Skeletal muscle satellite cell (primary cell): ENCODE measurements at regions not wholly inside any gene's neighbourhood (a gene's known extent, or its start where the extent isn't known, plus 50 kb on each side); places are given as distances from the start of the nearest gene placed in this dataset.
A peak's percentile ranks its signal among the peaks of the same experiment; 100 is the strongest.

Source experiments
- H3K27me3 ChIP-seq: 2 replicates; pipeline ENCODE4 v1.7.0; 2013; ENCODE audit warnings: low read length; ENCODE audit not compliant: control insufficient read depth, insufficient read depth
- H3K36me3 ChIP-seq: 2 replicates; pipeline ENCODE4 v1.7.0; 2013; ENCODE audit warnings: mild to moderate bottlenecking, control low read depth, low read length; ENCODE audit not compliant: insufficient read depth
- H3K4me1 ChIP-seq: 2 replicates; pipeline ENCODE4 v1.7.0; 2013; ENCODE audit warnings: low read length; ENCODE audit not compliant: control insufficient read depth, insufficient read depth
- H3K4me2 ChIP-seq: 2 replicates; pipeline ENCODE4 v1.7.0; 2013; ENCODE audit warnings: mild to moderate bottlenecking, low read length
- H3K4me3 ChIP-seq: 2 replicates; pipeline ENCODE4 v1.7.0; 2013; ENCODE audit warnings: low read length
- H3K9ac ChIP-seq: 2 replicates; pipeline ENCODE4 v1.7.0; 2013; ENCODE audit warnings: mild to moderate bottlenecking, low read depth, low read length, moderate library complexity
- H3K9me3 ChIP-seq: replicated peaks from 2 replicates; pipeline ENCODE4 v1.7.0; 2013; ENCODE audit warnings: mild to moderate bottlenecking, control low read depth, low read length

GRCh38 chr1:219279017-219279770 lies 105.5 kb downstream of the LYPLAL1 start:
- Histone ChIP-seq H3K4me3 (no peak overlapping the region), H3K36me3 (no peaks in the 10 kb centered on the region), H3K27me3 (no peaks in the 10 kb centered on the region), H3K4me1 (peaks cover 8% of the 10 kb centered on the region), H3K4me2 (no peak overlapping the region), H3K9ac (no peak overlapping the region), H3K9me3 (no peaks in the 10 kb centered on the region)

- no peak overlapping the region for H3K9ac ChIP-seq
- peaks cover 8% of the 10 kb centered on the region for H3K4me1 ChIP-seq
- no peak overlapping the region for H3K4me3 ChIP-seq
- H3K27me3 ChIP-seq, result no peaks in the 10 kb centered on the region
- H3K9me3 ChIP-seq, result no peaks in the 10 kb centered on the region
- H3K4me2 ChIP-seq, result no peak overlapping the region
- no peaks in the 10 kb centered on the region for H3K36me3 ChIP-seq
These were observed 104.6 kb downstream of the LYPLAL1 start for GRCh38 chr1:219278288-219278687.

- no peak overlapping the region for H3K9ac ChIP-seq
These were observed 103.8 kb downstream of the LYPLAL1 start for GRCh38 chr1:219277304-219278105.

GRCh38 chr1:219276049-219276738 lies 102.5 kb downstream of the LYPLAL1 start:
- peaks cover 18% of the 10 kb centered on the region for H3K4me1 ChIP-seq
- no peaks in the 10 kb centered on the region for H3K36me3 ChIP-seq
- no peak overlapping the region for H3K9ac ChIP-seq
- H3K9me3 ChIP-seq, result no peaks in the 10 kb centered on the region
- no peak overlapping the region for H3K4me2 ChIP-seq
- no peak overlapping the region for H3K4me3 ChIP-seq
- no peaks in the 10 kb centered on the region for H3K27me3 ChIP-seq

More at GRCh38 chr1:219277304-219278105, 103.8 kb downstream of the LYPLAL1 start:
- Histone ChIP-seq H3K4me3 (no peak overlapping the region), H3K27me3 (no peaks in the 10 kb centered on the region), H3K9me3 (no peaks in the 10 kb centered on the region), H3K36me3 (no peaks in the 10 kb centered on the region), H3K4me2 (no peak overlapping the region), H3K4me1 (peaks cover 8% of the 10 kb centered on the region)

- no peaks in the 10 kb centered on the region for H3K9me3 ChIP-seq
- no peak overlapping the region for H3K9ac ChIP-seq
- no peaks in the 10 kb centered on the region for H3K36me3 ChIP-seq
- peaks cover 13% of the 10 kb centered on the region for H3K4me1 ChIP-seq
- no peak overlapping the region for H3K4me3 ChIP-seq
- no peaks in the 10 kb centered on the region for H3K27me3 ChIP-seq
- H3K4me2 ChIP-seq, result no peak overlapping the region
These were observed 99.5 kb downstream of the LYPLAL1 start for GRCh38 chr1:219273088-219273686.

- no peaks in the 10 kb centered on the region for H3K27me3 ChIP-seq
- peak overlapping the region; percentile 14 for H3K9ac ChIP-seq
- H3K4me3 ChIP-seq, result peak overlapping the region; percentile 50
- no peaks in the 10 kb centered on the region for H3K36me3 ChIP-seq
- H3K4me2 ChIP-seq, result peak overlapping the region; percentile 66
- H3K4me1 ChIP-seq, result peaks cover 13% of the 10 kb centered on the region
- H3K9me3 ChIP-seq, result no peaks in the 10 kb centered on the region
These were observed 98.3 kb downstream of the LYPLAL1 start for GRCh38 chr1:219271818-219272535.

- Histone ChIP-seq H3K9me3 (no peaks in the 10 kb centered on the region), H3K27me3 (no peaks in the 10 kb centered on the region), H3K4me2 (no peak overlapping the region), H3K4me1 (peaks cover 16% of the 10 kb centered on the region), H3K9ac (no peak overlapping the region), H3K4me3 (no peak overlapping the region), H3K36me3 (no peaks in the 10 kb centered on the region)
These were observed 95.5 kb downstream of the LYPLAL1 start for GRCh38 chr1:219269171-219269570.

- Histone ChIP-seq H3K4me1 (peaks cover 9% of the 10 kb centered on the region), H3K9ac (no peak overlapping the region), H3K27me3 (no peaks in the 10 kb centered on the region), H3K4me2 (no peak overlapping the region), H3K4me3 (no peak overlapping the region), H3K36me3 (no peaks in the 10 kb centered on the region), H3K9me3 (peaks cover 3% of the 10 kb centered on the region)
These were observed 92.8 kb downstream of the LYPLAL1 start for GRCh38 chr1:219266524-219266923.

- peaks cover 3% of the 10 kb centered on the region for H3K9me3 ChIP-seq
- H3K4me1 ChIP-seq, result peaks cover 3% of the 10 kb centered on the region
- H3K4me2 ChIP-seq, result no peak overlapping the region
These were observed 91.4 kb downstream of the LYPLAL1 start for GRCh38 chr1:219265026-219265515.

GRCh38 chr1:219264561-219264960 lies 90.9 kb downstream of the LYPLAL1 start:
- no peak overlapping the region for H3K4me3 ChIP-seq
- no peaks in the 10 kb centered on the region for H3K27me3 ChIP-seq

More at GRCh38 chr1:219265026-219265515, 91.4 kb downstream of the LYPLAL1 start:
- H3K9ac ChIP-seq, result no peak overlapping the region
- no peak overlapping the region for H3K4me3 ChIP-seq
- H3K36me3 ChIP-seq, result no peaks in the 10 kb centered on the region
- no peaks in the 10 kb centered on the region for H3K27me3 ChIP-seq

More at GRCh38 chr1:219264561-219264960, 90.9 kb downstream of the LYPLAL1 start:
- Histone ChIP-seq H3K9me3 (peaks cover 3% of the 10 kb centered on the region), H3K9ac (no peak overlapping the region), H3K36me3 (no peaks in the 10 kb centered on the region), H3K4me2 (no peak overlapping the region), H3K4me1 (peaks cover 3% of the 10 kb centered on the region)
